ENCODE measurements at regions not wholly inside any gene's neighbourhood (a gene's known extent, or its start where the extent isn't known, plus 50 kb on each side); places are given as distances from the start of the nearest gene placed in this dataset.

DNA sequence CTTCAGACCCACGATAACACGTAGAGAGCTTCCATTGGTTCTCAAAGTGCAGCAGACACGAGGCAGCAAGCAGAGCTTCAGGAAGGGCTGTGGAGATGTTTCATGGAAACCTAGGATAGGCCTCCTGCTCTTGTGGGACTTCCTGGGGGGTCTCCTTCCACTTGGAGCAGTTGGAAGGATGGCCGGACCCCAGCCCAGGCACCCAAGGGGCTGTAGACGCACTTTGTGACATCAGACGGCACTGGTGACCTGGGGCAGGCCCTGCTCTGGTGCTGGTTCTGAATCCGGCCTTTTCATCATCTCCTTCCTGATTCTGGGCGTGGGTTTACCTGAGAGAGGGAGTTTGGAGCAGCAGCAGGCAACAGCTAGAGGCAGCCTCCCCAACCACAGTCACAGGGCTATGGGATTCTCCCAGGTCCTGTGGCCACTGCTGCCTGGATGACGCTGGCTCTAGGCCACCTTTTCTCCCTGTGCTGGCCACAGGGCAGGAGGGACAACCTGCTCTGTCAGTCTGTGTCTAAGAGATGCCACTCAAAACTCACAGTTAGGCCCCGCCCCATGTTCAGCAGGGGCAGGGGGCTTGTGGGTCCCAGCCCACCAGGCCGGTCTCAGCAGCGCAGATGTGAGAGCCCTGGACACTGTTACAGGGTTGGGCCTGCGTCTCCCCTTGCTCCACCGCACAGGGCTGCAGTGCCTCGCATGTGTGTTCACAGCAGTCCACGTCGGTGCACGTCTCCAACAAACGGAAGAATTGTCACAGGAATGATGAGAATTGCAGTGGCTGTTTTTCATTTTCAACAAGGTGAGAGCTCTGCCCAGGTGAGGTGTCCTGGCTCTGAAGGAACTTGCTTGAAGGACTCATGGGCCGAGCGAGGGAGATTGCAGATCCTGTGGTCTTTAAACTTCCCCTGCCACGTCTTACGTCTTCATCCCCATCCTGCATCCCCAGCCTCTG, 569.3 kb downstream of the TCERG1L start:
- H2BK15ac ChIP-seq (replicated peaks; ENCODE audit: low read depth), result no peak overlapping the region
- no peak overlapping the region for H3K23ac ChIP-seq (ENCODE audit: low read length)
- no peaks in the 10 kb centered on the region for H3K27me3 ChIP-seq (ENCODE audit: insufficient read depth, low read length, poor library complexity)
- whole genome bisulfite sequencing (ENCODE audit: extremely low coverage, insufficient coverage, low lambda C conversion rate), result no CpG with 5 or more reads among the region's 23 CpGs
- no peak overlapping the region for H3K56ac ChIP-seq (ENCODE audit: low read length)
- no peaks in the 10 kb centered on the region for H3K4me1 ChIP-seq (ENCODE audit: control insufficient read depth, low read depth, low read length)
- H2BK120ac ChIP-seq (ENCODE audit: low read depth, low read length), result no peak overlapping the region
- no peak overlapping the region for H3K9ac ChIP-seq (ENCODE audit: low read length)
- H2AK5ac ChIP-seq (ENCODE audit: low read length), result no peak overlapping the region
- H3K27ac ChIP-seq (ENCODE audit: low read depth, low read length), result no peak overlapping the region
- H3K79me2 ChIP-seq (ENCODE audit: control insufficient read depth, insufficient read depth, low read length), result no peaks in the 10 kb centered on the region
- H4K8ac ChIP-seq (ENCODE audit: low read depth, low read length), result no peak overlapping the region
- H3K4me3 ChIP-seq (ENCODE audit: low read length), result no peak overlapping the region
- H3K18ac ChIP-seq (ENCODE audit: low read length), result no peak overlapping the region
- H4K5ac ChIP-seq (ENCODE audit: low read length), result no peak overlapping the region
- no peaks in the 10 kb centered on the region for H3K36me3 ChIP-seq (ENCODE audit: control insufficient read depth, insufficient read depth, low read length)
- no peak overlapping the region for H2BK5ac ChIP-seq (ENCODE audit: low read length)
- H3K4ac ChIP-seq (ENCODE audit: low read depth, low read length), result no peak overlapping the region
- no peaks in the 10 kb centered on the region for H3K79me1 ChIP-seq (ENCODE audit: low read length)
- DNase-seq, result no peak
- H3K4me2 ChIP-seq (ENCODE audit: low read length), result no peak overlapping the region

- no peak overlapping the region for H3K4me2 ChIP-seq (ENCODE audit: low read length)
- H3K23ac ChIP-seq (ENCODE audit: low read length), result no peak overlapping the region
- DNase-seq, result peak; percentile 52
- no peak overlapping the region for H4K8ac ChIP-seq (ENCODE audit: low read depth, low read length)
- H2AK5ac ChIP-seq (ENCODE audit: low read length), result no peak overlapping the region
- no peaks in the 10 kb centered on the region for H3K4me1 ChIP-seq (ENCODE audit: control insufficient read depth, low read depth, low read length)
- no peak overlapping the region for H2BK15ac ChIP-seq (replicated peaks; ENCODE audit: low read depth)
- no peak overlapping the region for H2BK120ac ChIP-seq (ENCODE audit: low read depth, low read length)
- no peaks in the 10 kb centered on the region for H3K36me3 ChIP-seq (ENCODE audit: control insufficient read depth, insufficient read depth, low read length)
- no peaks in the 10 kb centered on the region for H3K27me3 ChIP-seq (ENCODE audit: insufficient read depth, low read length, poor library complexity)
- H3K4ac ChIP-seq (ENCODE audit: low read depth, low read length), result no peak overlapping the region
- no peak overlapping the region for H3K9ac ChIP-seq (ENCODE audit: low read length)
- no peak overlapping the region for H3K27ac ChIP-seq (ENCODE audit: low read depth, low read length)
- no peak overlapping the region for H3K56ac ChIP-seq (ENCODE audit: low read length)
- no peak overlapping the region for H4K5ac ChIP-seq (ENCODE audit: low read length)
- H3K79me2 ChIP-seq (ENCODE audit: control insufficient read depth, insufficient read depth, low read length), result no peaks in the 10 kb centered on the region
- no peaks in the 10 kb centered on the region for H3K79me1 ChIP-seq (ENCODE audit: low read length)
- WGBS (ENCODE audit: extremely low coverage, insufficient coverage, low lambda C conversion rate), result no CpG with 5 or more reads among the region's 16 CpGs
- H3K18ac ChIP-seq (ENCODE audit: low read length), result no peak overlapping the region
- no peak overlapping the region for H2BK5ac ChIP-seq (ENCODE audit: low read length)
- no peak overlapping the region for H3K4me3 ChIP-seq (ENCODE audit: low read length)
Observed at GRCh38 chr10:130742941-130743675, 568.4 kb downstream of the TCERG1L start.

DNA sequence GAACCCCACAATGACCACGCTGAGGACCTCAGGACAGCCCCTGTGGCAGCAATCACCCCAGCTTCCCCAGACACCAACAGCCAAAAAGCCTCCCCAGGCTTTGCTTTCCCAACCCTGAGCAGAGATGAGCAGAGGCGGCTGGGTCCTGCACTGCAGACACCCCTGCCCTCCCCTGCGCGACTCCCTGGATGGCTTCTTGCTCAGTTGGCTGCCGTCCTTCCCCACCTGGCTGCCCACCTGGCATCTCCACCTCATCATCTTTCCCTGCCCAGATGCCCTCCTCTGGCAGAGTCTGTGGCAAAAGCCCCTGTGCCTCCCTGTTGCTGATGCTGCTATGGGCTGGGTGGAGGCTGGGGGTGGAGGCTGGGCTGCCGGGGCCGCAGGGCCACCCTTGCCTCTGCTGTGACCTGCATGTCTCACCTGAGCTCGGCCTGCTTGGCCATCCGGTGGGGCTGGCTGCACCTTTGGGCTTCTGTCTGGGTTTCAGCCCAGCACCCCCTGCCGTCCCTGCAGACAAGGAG, 567.7 kb downstream of the TCERG1L start:
- Histone ChIP-seq H3K9ac (ENCODE audit: low read length) (no peak overlapping the region), H2BK5ac (ENCODE audit: low read length) (no peak overlapping the region), H4K5ac (ENCODE audit: low read length) (no peak overlapping the region), H4K8ac (ENCODE audit: low read depth, low read length) (no peak overlapping the region), H3K4ac (ENCODE audit: low read depth, low read length) (no peak overlapping the region), H3K4me3 (ENCODE audit: low read length) (no peak overlapping the region), H3K79me1 (ENCODE audit: low read length) (no peaks in the 10 kb centered on the region), H3K4me1 (ENCODE audit: control insufficient read depth, low read depth, low read length) (no peaks in the 10 kb centered on the region), H3K36me3 (ENCODE audit: control insufficient read depth, insufficient read depth, low read length) (no peaks in the 10 kb centered on the region), H3K79me2 (ENCODE audit: control insufficient read depth, insufficient read depth, low read length) (no peaks in the 10 kb centered on the region), H2BK15ac (replicated peaks; ENCODE audit: low read depth) (no peak overlapping the region), H3K23ac (ENCODE audit: low read length) (no peak overlapping the region), H3K18ac (ENCODE audit: low read length) (no peak overlapping the region), H2AK5ac (ENCODE audit: low read length) (no peak overlapping the region), H3K4me2 (ENCODE audit: low read length) (no peak overlapping the region), H2BK120ac (ENCODE audit: low read depth, low read length) (no peak overlapping the region), H3K27me3 (ENCODE audit: insufficient read depth, low read length, poor library complexity) (no peaks in the 10 kb centered on the region), H3K56ac (ENCODE audit: low read length) (no peak overlapping the region), H3K27ac (ENCODE audit: low read depth, low read length) (no peak overlapping the region)
- no peak for DNase-seq
- no CpG with 5 or more reads among the region's 10 CpGs for WGBS (ENCODE audit: extremely low coverage, insufficient coverage, low lambda C conversion rate)

DNA sequence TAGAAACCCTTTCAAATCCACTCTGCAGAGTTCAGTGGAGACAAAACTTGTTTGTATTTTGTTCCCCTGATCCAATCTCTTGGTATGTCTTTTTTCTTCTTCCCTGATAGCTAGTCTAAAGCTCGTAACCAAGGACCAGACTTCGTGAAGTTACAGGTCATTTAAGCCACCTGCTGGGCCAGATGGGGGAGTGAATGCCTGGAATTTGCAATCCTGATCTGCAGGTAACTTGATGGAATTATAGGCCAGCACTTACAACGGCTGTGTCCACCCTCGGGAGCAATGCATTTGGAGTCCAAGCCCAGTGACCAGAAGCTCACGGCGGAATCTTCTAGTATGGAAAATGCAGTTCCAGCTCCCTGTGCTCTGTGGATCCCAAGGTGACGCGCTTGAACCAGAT, 566.9 kb downstream of the TCERG1L start:
- Histone ChIP-seq H4K5ac (ENCODE audit: low read length) (no peak overlapping the region), H3K4me1 (ENCODE audit: control insufficient read depth, low read depth, low read length) (no peaks in the 10 kb centered on the region), H3K27ac (ENCODE audit: low read depth, low read length) (no peak overlapping the region), H4K8ac (ENCODE audit: low read depth, low read length) (no peak overlapping the region), H3K79me2 (ENCODE audit: control insufficient read depth, insufficient read depth, low read length) (no peaks in the 10 kb centered on the region), H3K56ac (ENCODE audit: low read length) (no peak overlapping the region), H3K27me3 (ENCODE audit: insufficient read depth, low read length, poor library complexity) (no peaks in the 10 kb centered on the region), H3K23ac (ENCODE audit: low read length) (no peak overlapping the region), H3K79me1 (ENCODE audit: low read length) (no peaks in the 10 kb centered on the region), H2BK5ac (ENCODE audit: low read length) (no peak overlapping the region), H2BK15ac (replicated peaks; ENCODE audit: low read depth) (no peak overlapping the region), H3K4ac (ENCODE audit: low read depth, low read length) (no peak overlapping the region), H3K36me3 (ENCODE audit: control insufficient read depth, insufficient read depth, low read length) (no peaks in the 10 kb centered on the region), H2BK120ac (ENCODE audit: low read depth, low read length) (no peak overlapping the region), H3K4me2 (ENCODE audit: low read length) (no peak overlapping the region), H2AK5ac (ENCODE audit: low read length) (no peak overlapping the region), H3K9ac (ENCODE audit: low read length) (no peak overlapping the region), H3K18ac (ENCODE audit: low read length) (no peak overlapping the region), H3K4me3 (ENCODE audit: low read length) (no peak overlapping the region)
- peak; percentile 52 for DNase-seq
- WGBS (ENCODE audit: extremely low coverage, insufficient coverage, low lambda C conversion rate), result no CpG with 5 or more reads among the region's 8 CpGs

- no peak for DNase-seq
- no peak overlapping the region for H2BK15ac ChIP-seq (replicated peaks; ENCODE audit: low read depth)
- no peak overlapping the region for H3K9ac ChIP-seq (ENCODE audit: low read length)
- H3K36me3 ChIP-seq (ENCODE audit: control insufficient read depth, insufficient read depth, low read length), result no peaks in the 10 kb centered on the region
- H3K23ac ChIP-seq (ENCODE audit: low read length), result no peak overlapping the region
- no peak overlapping the region for H2AK5ac ChIP-seq (ENCODE audit: low read length)
- H3K4me2 ChIP-seq (ENCODE audit: low read length), result no peak overlapping the region
- H3K4ac ChIP-seq (ENCODE audit: low read depth, low read length), result no peak overlapping the region
- no peak overlapping the region for H3K27ac ChIP-seq (ENCODE audit: low read depth, low read length)
- H3K79me2 ChIP-seq (ENCODE audit: control insufficient read depth, insufficient read depth, low read length), result no peaks in the 10 kb centered on the region
- H2BK5ac ChIP-seq (ENCODE audit: low read length), result no peak overlapping the region
- H3K4me3 ChIP-seq (ENCODE audit: low read length), result no peak overlapping the region
- H3K18ac ChIP-seq (ENCODE audit: low read length), result no peak overlapping the region
- no peaks in the 10 kb centered on the region for H3K27me3 ChIP-seq (ENCODE audit: insufficient read depth, low read length, poor library complexity)
- H2BK120ac ChIP-seq (ENCODE audit: low read depth, low read length), result no peak overlapping the region
- no peaks in the 10 kb centered on the region for H3K4me1 ChIP-seq (ENCODE audit: control insufficient read depth, low read depth, low read length)
- no peaks in the 10 kb centered on the region for H3K79me1 ChIP-seq (ENCODE audit: low read length)
- H3K56ac ChIP-seq (ENCODE audit: low read length), result no peak overlapping the region
- no peak overlapping the region for H4K8ac ChIP-seq (ENCODE audit: low read depth, low read length)
- H4K5ac ChIP-seq (ENCODE audit: low read length), result no peak overlapping the region
- WGBS (ENCODE audit: extremely low coverage, insufficient coverage, low lambda C conversion rate), result no CpG with 5 or more reads among the region's 5 CpGs
Observed at GRCh38 chr10:130745251-130745650, 566.3 kb downstream of the TCERG1L start.

Measured in mesendoderm (in vitro differentiated cells).